Smooth muscle cell (in vitro differentiated cells): ENCODE measurements at regions not wholly inside any gene's neighbourhood (a gene's known extent, or its start where the extent isn't known, plus 50 kb on each side); places are given as distances from the start of the nearest gene placed in this dataset.

Experiments
- DNase-seq: peaks from one replicate; lab custom pipeline; 2025; ENCODE audit not compliant: unreplicated experiment; lab: John Stamatoyannopoulos, UW
- H2AFZ ChIP-seq: fragments of 200-600 bp; sonication (generic); 2 replicates; pipeline ENCODE4 v1.6.0; 2016; ENCODE audit warnings: antibody characterized with exemption, low read depth, mild to moderate bottlenecking
- H3F3A ChIP-seq: fragments of 200-600 bp; sonication (generic); 2 replicates; pipeline ENCODE4 v1.6.0; 2017; ENCODE audit warnings: antibody characterized with exemption, low read depth
- H3K27ac ChIP-seq: fragments of 200-600 bp; sonication (generic); 2 replicates; pipeline ENCODE4 v1.5.1; 2016; ENCODE audit warnings: low read depth, mild to moderate bottlenecking
- H3K27me3 ChIP-seq: fragments of 200-600 bp; sonication (generic); 2 replicates; pipeline ENCODE4 v1.6.1; 2016; ENCODE audit warnings: low read depth, mild to moderate bottlenecking
- H3K36me3 ChIP-seq: fragments of 200-600 bp; sonication (generic); 2 replicates; pipeline ENCODE4 v1.5.1; 2016; ENCODE audit warnings: low read depth
- H3K4me1 ChIP-seq: fragments of 200-600 bp; sonication (generic); 2 replicates; pipeline ENCODE4 v1.5.1; 2016; ENCODE audit warnings: low read depth
- H3K4me2 ChIP-seq: fragments of 200-600 bp; sonication (generic); 2 replicates; pipeline ENCODE4 v1.6.0; 2016; ENCODE audit warnings: mild to moderate bottlenecking
- H3K4me3 ChIP-seq: fragments of 200-600 bp; sonication (generic); 2 replicates; pipeline ENCODE4 v1.5.1; 2016; ENCODE audit warnings: mild to moderate bottlenecking
- H3K79me2 ChIP-seq: fragments of 200-600 bp; sonication (generic); 2 replicates; pipeline ENCODE4 v1.6.0; 2016; ENCODE audit warnings: low read depth, mild to moderate bottlenecking
- H3K9ac ChIP-seq: fragments of 200-600 bp; sonication (generic); 2 replicates; pipeline ENCODE4 v1.6.0; 2016; ENCODE audit warnings: low read depth
- H3K9me3 ChIP-seq: fragments of 200-600 bp; sonication (generic); replicated peaks from 2 replicates; pipeline ENCODE4 v1.5.1; 2016; ENCODE audit warnings: low read depth
- H4K20me1 ChIP-seq: fragments of 200-600 bp; sonication (generic); 2 replicates; pipeline ENCODE4 v1.6.0; 2016; ENCODE audit warnings: low read depth
- WGBS: methylation state at CpG from one replicate; pipeline ENCODE4 v1.1.7; 2016; ENCODE audit warnings: low lambda C conversion rate; 5-methylcytosine and 5-hydroxymethylcytosine counted together
- TF ChIP-seq, protein P1 (sequence below): fragments of 200-600 bp; sonication (generic); IDR thresholded peaks from 2 replicates; pipeline ENCODE4 v1.5.1; 2017; ENCODE audit warnings: borderline replicate concordance, mild to moderate bottlenecking, antibody characterized with exemption; ENCODE audit not compliant: insufficient read depth, poor library complexity, severe bottlenecking

- Histone ChIP-seq H3K9me3 (no peaks in the 10 kb centered on the region), H3K27me3 (no peaks in the 10 kb centered on the region), H3K9ac (no peak overlapping the region), H3F3A (no peaks in the 10 kb centered on the region), H3K4me3 (no peak overlapping the region), H3K79me2 (no peaks in the 10 kb centered on the region), H2AFZ (no peak overlapping the region), H3K4me2 (no peak overlapping the region), H3K27ac (no peak overlapping the region), H4K20me1 (no peaks in the 10 kb centered on the region), H3K4me1 (no peaks in the 10 kb centered on the region), H3K36me3 (no peaks in the 10 kb centered on the region)
- no peak for DNase-seq
- TF ChIP-seq, protein P1, sequence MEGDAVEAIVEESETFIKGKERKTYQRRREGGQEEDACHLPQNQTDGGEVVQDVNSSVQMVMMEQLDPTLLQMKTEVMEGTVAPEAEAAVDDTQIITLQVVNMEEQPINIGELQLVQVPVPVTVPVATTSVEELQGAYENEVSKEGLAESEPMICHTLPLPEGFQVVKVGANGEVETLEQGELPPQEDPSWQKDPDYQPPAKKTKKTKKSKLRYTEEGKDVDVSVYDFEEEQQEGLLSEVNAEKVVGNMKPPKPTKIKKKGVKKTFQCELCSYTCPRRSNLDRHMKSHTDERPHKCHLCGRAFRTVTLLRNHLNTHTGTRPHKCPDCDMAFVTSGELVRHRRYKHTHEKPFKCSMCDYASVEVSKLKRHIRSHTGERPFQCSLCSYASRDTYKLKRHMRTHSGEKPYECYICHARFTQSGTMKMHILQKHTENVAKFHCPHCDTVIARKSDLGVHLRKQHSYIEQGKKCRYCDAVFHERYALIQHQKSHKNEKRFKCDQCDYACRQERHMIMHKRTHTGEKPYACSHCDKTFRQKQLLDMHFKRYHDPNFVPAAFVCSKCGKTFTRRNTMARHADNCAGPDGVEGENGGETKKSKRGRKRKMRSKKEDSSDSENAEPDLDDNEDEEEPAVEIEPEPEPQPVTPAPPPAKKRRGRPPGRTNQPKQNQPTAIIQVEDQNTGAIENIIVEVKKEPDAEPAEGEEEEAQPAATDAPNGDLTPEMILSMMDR = no peak
Observed at GRCh38 chr1:80842796-80843195, 957.9 kb upstream of the ADGRL2 start.

- Histone ChIP-seq H2AFZ (no peak overlapping the region), H3K79me2 (no peaks in the 10 kb centered on the region), H3K36me3 (no peaks in the 10 kb centered on the region), H3K27ac (no peak overlapping the region), H3K9ac (no peak overlapping the region), H3K4me2 (no peak overlapping the region), H3K27me3 (no peaks in the 10 kb centered on the region), H3K4me3 (no peak overlapping the region), H4K20me1 (no peaks in the 10 kb centered on the region), H3F3A (no peaks in the 10 kb centered on the region), H3K4me1 (no peaks in the 10 kb centered on the region), H3K9me3 (no peaks in the 10 kb centered on the region)
- TF ChIP-seq, protein P1 = no peak
- 89% methylated on average over 3 of the region's 3 CpGs for WGBS
- no peak for DNase-seq
Observed at GRCh38 chr1:80841261-80841660, 959.5 kb upstream of the ADGRL2 start.

- Histone ChIP-seq H3K9ac (no peak overlapping the region), H3F3A (no peaks in the 10 kb centered on the region), H3K4me2 (no peak overlapping the region), H3K27me3 (no peaks in the 10 kb centered on the region), H3K9me3 (no peaks in the 10 kb centered on the region), H3K27ac (no peak overlapping the region), H4K20me1 (no peaks in the 10 kb centered on the region), H3K79me2 (no peaks in the 10 kb centered on the region), H2AFZ (no peak overlapping the region), H3K4me1 (no peaks in the 10 kb centered on the region), H3K4me3 (no peak overlapping the region), H3K36me3 (no peaks in the 10 kb centered on the region)
- TF ChIP-seq, protein P1 = no peak
- DNase-seq = no peak
- 96% methylated on average over 2 of the region's 2 CpGs for WGBS
Observed at GRCh38 chr1:80837066-80837465, 963.7 kb upstream of the ADGRL2 start.

GRCh38 chr1:80836505-80836904, 964.2 kb upstream of the ADGRL2 start:
- H3K4me3 ChIP-seq = no peak overlapping the region
- no peaks in the 10 kb centered on the region for H3K9me3 ChIP-seq
- H3K27ac ChIP-seq = no peak overlapping the region
- H4K20me1 ChIP-seq = no peaks in the 10 kb centered on the region
- WGBS = 90% methylated on average over 2 of the region's 2 CpGs
- H3K27me3 ChIP-seq = no peaks in the 10 kb centered on the region
- H2AFZ ChIP-seq = no peak overlapping the region
- H3K79me2 ChIP-seq = no peaks in the 10 kb centered on the region
- DNase-seq = no peak
- no peaks in the 10 kb centered on the region for H3K4me1 ChIP-seq
- TF ChIP-seq, protein P1 = no peak
- no peak overlapping the region for H3K4me2 ChIP-seq
- no peaks in the 10 kb centered on the region for H3F3A ChIP-seq
- no peaks in the 10 kb centered on the region for H3K36me3 ChIP-seq
- no peak overlapping the region for H3K9ac ChIP-seq
